ENCODE measurements at regions not wholly inside any gene's neighbourhood (a gene's known extent, or its start where the extent isn't known, plus 50 kb on each side); places are given as distances from the start of the nearest gene placed in this dataset.

GRCh38 chr6:34618430-34619182 lies 62.5 kb upstream of the SPDEF start:
- TF ChIP-seq CTCF (conservative IDR thresholded peaks at IDR 0.05; ENCODE audit: low read length) (no peak), EZH2phosphoT487 (IDR thresholded peaks at IDR 0.05; ENCODE audit: borderline replicate concordance, low read depth, low read length) (no peak)
